CD14-positive monocyte (primary cell): ENCODE measurements at regions not wholly inside any gene's neighbourhood (a gene's known extent, or its start where the extent isn't known, plus 50 kb on each side); places are given as distances from the start of the nearest gene placed in this dataset.

Experiments used
- DNase-seq, 3 donors: peaks; one replicate each; pipeline ENCODE4 v3.0.0-alpha.2; 2011 to 2022
- H2AFZ ChIP-seq: 2 replicates; pipeline ENCODE4 v1.6.0; 2012; ENCODE audit warnings: mild to moderate bottlenecking, low read depth, low read length, inconsistent platforms; ENCODE audit not compliant: insufficient read depth, poor library complexity, severe bottlenecking
- H3K27ac ChIP-seq, 2 donors: 1 replicate in 1 of 2; 2 replicates in 1 of 2; pipeline ENCODE4 v1.5.1; 2012 to 2013; ENCODE audit warnings: low read length in 2 of 2, control low read depth in 1 of 2, inconsistent platforms in 1 of 2, low read depth in 1 of 2, mild to moderate bottlenecking in 1 of 2
- H3K27me3 ChIP-seq, 2 donors: one replicate each; pipeline versions ENCODE4 v1.6.0 to v1.6.1; 2011 to 2013; ENCODE audit warnings: low read length in 2 of 2; ENCODE audit not compliant: control insufficient read depth in 2 of 2, insufficient read depth in 2 of 2
- H3K36me3 ChIP-seq, 2 donors: replicated peaks in 1 of 2; 1 replicate in 1 of 2; 2 replicates in 1 of 2; pipeline versions ENCODE4 v1.5.1 to v1.6.1; 2012 to 2013; ENCODE audit warnings: low read length in 2 of 2, control low read depth in 1 of 2, inconsistent platforms in 1 of 2, mild to moderate bottlenecking in 1 of 2; ENCODE audit not compliant: insufficient read depth in 2 of 2, control insufficient read depth in 1 of 2
- H3K4me1 ChIP-seq, 2 donors: 1 replicate in 1 of 2; 2 replicates in 1 of 2; pipeline versions ENCODE4 v1.5.1 to v1.6.1; 2012 to 2013; ENCODE audit warnings: low read length in 2 of 2, control low read depth in 1 of 2, inconsistent platforms in 1 of 2, mild to moderate bottlenecking in 1 of 2, moderate library complexity in 1 of 2; ENCODE audit not compliant: insufficient read depth in 2 of 2, control insufficient read depth in 1 of 2
- H3K4me2 ChIP-seq: replicated peaks from 2 replicates; pipeline ENCODE3; 2012; ENCODE audit warnings: low read length, moderate library complexity, mild to moderate bottlenecking; ENCODE audit not compliant: poor library complexity, severe bottlenecking; ENCODE audit errors: extremely low read depth
- H3K4me3 ChIP-seq, 3 experiments: fragments of 200-600 bp in 1 of 3; sonication (generic) in 1 of 3; replicated peaks in 1 of 3; 1 replicate in 2 of 3; 2 replicates in 1 of 3; pipeline ENCODE4 v1.5.1; 2011 to 2013; ENCODE audit warnings: low read length in 3 of 3, mild to moderate bottlenecking in 3 of 3, control low read depth in 2 of 3, low read depth in 2 of 3, inconsistent platforms in 1 of 3, moderate library complexity in 1 of 3
- H3K79me2 ChIP-seq: 2 replicates; pipeline ENCODE4 v1.6.0; 2012; ENCODE audit warnings: mild to moderate bottlenecking, control low read depth, inconsistent platforms, low read length, moderate library complexity; ENCODE audit not compliant: insufficient read depth
- H3K9ac ChIP-seq: 2 replicates; pipeline ENCODE4 v1.6.0; 2017; ENCODE audit warnings: low read length, mild to moderate bottlenecking; ENCODE audit not compliant: insufficient read depth, poor library complexity, severe bottlenecking
- H3K9me3 ChIP-seq, 2 donors: replicated peaks in 1 of 2; 1 replicate in 1 of 2; 2 replicates in 1 of 2; pipeline versions ENCODE4 v1.5.1 to v1.6.1; 2012 to 2013; ENCODE audit warnings: low read length in 2 of 2, control low read depth in 1 of 2; ENCODE audit not compliant: control insufficient read depth in 1 of 2, insufficient read depth in 1 of 2
- H4K20me1 ChIP-seq: 2 replicates; pipeline ENCODE4 v1.6.0; 2012; ENCODE audit warnings: mild to moderate bottlenecking, low read length, control low read depth, moderate library complexity; ENCODE audit not compliant: insufficient read depth
- H3K27ac Mint-ChIP-seq, 7 donors: one replicate each; pipeline ENCODE4 v1.8.0; 2020; ENCODE audit warnings: mild to moderate bottlenecking in 7 of 7, mixed read lengths in 7 of 7, moderate library complexity in 6 of 7, inconsistent platforms in 2 of 7
- H3K27me3 Mint-ChIP-seq, 3 donors: one replicate each; pipeline ENCODE4 v1.8.0; 2021 to 2022; ENCODE audit warnings: low read depth in 3 of 3, mild to moderate bottlenecking in 3 of 3, mixed read lengths in 3 of 3, moderate library complexity in 3 of 3, inconsistent platforms in 1 of 3
- H3K36me3 Mint-ChIP-seq, 2 donors: one replicate each; pipeline ENCODE4 v1.8.0; 2020; ENCODE audit warnings: mixed read lengths in 2 of 2, inconsistent platforms in 1 of 2, mild to moderate bottlenecking in 1 of 2
- H3K4me1 Mint-ChIP-seq: one replicate; pipeline ENCODE4 v1.8.0; 2020; ENCODE audit warnings: mild to moderate bottlenecking, mixed read lengths
- H3K4me3 Mint-ChIP-seq, 2 donors: one replicate each; pipeline ENCODE4 v1.8.0; 2020; ENCODE audit warnings: mild to moderate bottlenecking in 2 of 2, mixed read lengths in 2 of 2, moderate library complexity in 1 of 2
- H3K9me3 Mint-ChIP-seq, 7 donors: one replicate each; pipeline ENCODE4 v1.8.0; 2020 to 2022; ENCODE audit warnings: mixed read lengths in 7 of 7, mild to moderate bottlenecking in 6 of 7, moderate library complexity in 6 of 7, inconsistent platforms in 2 of 7
- WGBS: methylation state at CpG from one replicate; pipeline ENCODE4 v1.1.5; 2013; ENCODE audit warnings: missing lambda C conversion rate; ENCODE audit not compliant: insufficient coverage; 5-methylcytosine and 5-hydroxymethylcytosine counted together
- intact Hi-C, 2 donors: fragments of 100-400 bp; cut with micrococcal nuclease; formaldehyde crosslinking; loops; one replicate each; pipeline versions ENCODE4 v1.15.0 to v1.15.1; 2023
- TF ChIP-seq, protein P1 (sequence below): fragments of 200-600 bp; IDR thresholded peaks from one replicate; pipeline ENCODE4 v1.8.0; 2022; ENCODE audit warnings: antibody characterized with exemption, mild to moderate bottlenecking

DNA sequence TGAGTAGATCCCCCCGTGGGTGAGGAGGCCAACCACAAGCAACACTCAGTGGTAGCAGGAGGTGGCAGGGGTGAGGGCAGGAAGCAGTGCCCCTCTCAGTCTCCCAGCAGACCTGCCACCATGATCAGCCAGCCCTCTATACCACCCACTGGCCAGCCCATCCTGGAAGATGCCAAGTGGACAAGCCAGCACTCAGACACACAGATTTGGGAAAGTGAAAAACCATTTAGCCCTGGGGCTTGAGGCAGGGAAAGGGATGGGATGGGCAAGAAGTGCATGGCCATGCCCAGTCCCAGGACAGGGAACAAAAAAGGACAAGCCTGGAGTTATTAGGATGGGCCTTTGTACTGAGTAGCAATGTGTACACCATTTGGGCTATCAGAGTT, 76.9 kb downstream of the HFE start:
- peaks cover 12 to 14% of the 10 kb centered on the region in 2 donors for H3K36me3 Mint-ChIP-seq
- no CpG with 5 or more reads among the region's 1 CpG for WGBS

DNA sequence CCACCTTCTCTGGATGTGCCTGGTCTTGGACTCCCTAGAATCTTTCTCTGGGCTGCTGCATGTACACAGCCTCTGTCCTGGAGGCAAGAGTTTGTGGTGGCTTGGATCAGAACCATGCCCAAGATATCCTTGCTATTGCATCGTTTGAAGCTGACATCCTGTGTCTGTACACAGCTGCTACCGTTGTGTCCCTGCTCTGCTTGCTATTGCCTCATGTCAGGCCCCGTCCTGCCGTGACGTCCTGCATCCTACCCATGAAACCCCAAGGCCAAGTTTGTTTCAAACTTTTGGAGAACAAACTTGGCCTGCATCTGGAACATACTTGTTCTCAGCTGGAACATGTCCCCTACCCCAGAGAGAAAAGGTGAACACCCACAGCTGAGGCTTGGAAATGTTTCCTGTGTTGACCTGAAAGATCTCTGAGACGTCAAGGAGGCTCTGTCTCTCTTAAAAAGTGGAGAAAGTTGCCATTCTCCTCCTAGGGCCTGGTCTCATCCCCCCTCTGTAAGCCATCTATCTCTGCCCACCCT, 78.1 kb downstream of the HFE start:
- no peak overlapping the region for H3K9ac ChIP-seq
- peaks cover 0 to 3% (median 0%) of the 10 kb centered on the region in 3 donors for H3K27me3 Mint-ChIP-seq
- no peaks in the 10 kb centered on the region for H3K9me3 Mint-ChIP-seq
- no peak overlapping the region for H3K4me3 Mint-ChIP-seq
- 63% methylated on average over 5 of the region's 6 CpGs for WGBS
- peaks cover 0 to 3% of the 10 kb centered on the region in 2 donors for H3K4me1 ChIP-seq
- no peak overlapping the region for H3K4me3 ChIP-seq
- H3K9me3 ChIP-seq: no peaks in the 10 kb centered on the region
- no peak overlapping the region for H2AFZ ChIP-seq
- TF ChIP-seq, protein P1, sequence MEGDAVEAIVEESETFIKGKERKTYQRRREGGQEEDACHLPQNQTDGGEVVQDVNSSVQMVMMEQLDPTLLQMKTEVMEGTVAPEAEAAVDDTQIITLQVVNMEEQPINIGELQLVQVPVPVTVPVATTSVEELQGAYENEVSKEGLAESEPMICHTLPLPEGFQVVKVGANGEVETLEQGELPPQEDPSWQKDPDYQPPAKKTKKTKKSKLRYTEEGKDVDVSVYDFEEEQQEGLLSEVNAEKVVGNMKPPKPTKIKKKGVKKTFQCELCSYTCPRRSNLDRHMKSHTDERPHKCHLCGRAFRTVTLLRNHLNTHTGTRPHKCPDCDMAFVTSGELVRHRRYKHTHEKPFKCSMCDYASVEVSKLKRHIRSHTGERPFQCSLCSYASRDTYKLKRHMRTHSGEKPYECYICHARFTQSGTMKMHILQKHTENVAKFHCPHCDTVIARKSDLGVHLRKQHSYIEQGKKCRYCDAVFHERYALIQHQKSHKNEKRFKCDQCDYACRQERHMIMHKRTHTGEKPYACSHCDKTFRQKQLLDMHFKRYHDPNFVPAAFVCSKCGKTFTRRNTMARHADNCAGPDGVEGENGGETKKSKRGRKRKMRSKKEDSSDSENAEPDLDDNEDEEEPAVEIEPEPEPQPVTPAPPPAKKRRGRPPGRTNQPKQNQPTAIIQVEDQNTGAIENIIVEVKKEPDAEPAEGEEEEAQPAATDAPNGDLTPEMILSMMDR: no peak
- no peaks in the 10 kb centered on the region for H4K20me1 ChIP-seq
- DNase-seq: no peak
- no peak overlapping the region for H3K27ac ChIP-seq
- intact Hi-C loops: no loop called here
- H3K27ac Mint-ChIP-seq: peak overlapping the region in 1 of 7 donors; percentile 48
- peaks cover 10 to 14% of the 10 kb centered on the region in 2 donors for H3K36me3 Mint-ChIP-seq
- H3K79me2 ChIP-seq: peaks cover 11% of the 10 kb centered on the region
- peaks cover 25% of the 10 kb centered on the region for H3K4me1 Mint-ChIP-seq
- no peaks in the 10 kb centered on the region for H3K27me3 ChIP-seq
- no peaks in the 10 kb centered on the region for H3K36me3 ChIP-seq
- H3K4me2 ChIP-seq: no peak overlapping the region

More for the DNA sequence above, 76.9 kb downstream of the HFE start:
- Mint-ChIP-seq H3K27me3 (peaks cover 0 to 3% (median 0%) of the 10 kb centered on the region in 3 donors), H3K9me3 (no peaks in the 10 kb centered on the region), H3K27ac (peak overlapping the region in 3 of 7 donors; percentile 19 to 70 (median 28)), H3K4me1 (peaks cover 29% of the 10 kb centered on the region), H3K4me3 (no peak overlapping the region)
- Histone ChIP-seq H3K9ac (no peak overlapping the region), H4K20me1 (no peaks in the 10 kb centered on the region), H3K27ac (no peak overlapping the region), H3K36me3 (no peaks in the 10 kb centered on the region), H3K9me3 (no peaks in the 10 kb centered on the region), H3K79me2 (peaks cover 15% of the 10 kb centered on the region), H3K4me2 (no peak overlapping the region), H3K27me3 (no peaks in the 10 kb centered on the region), H2AFZ (no peak overlapping the region), H3K4me1 (peaks cover 11 to 12% of the 10 kb centered on the region in 2 donors), H3K4me3 (no peak overlapping the region)
- DNase-seq: no peak
- intact Hi-C loops: no loop called here
- TF ChIP-seq, protein P1: no peak
